BLaER1 (cell line): ENCODE measurements at regions not wholly inside any gene's neighbourhood (a gene's known extent, or its start where the extent isn't known, plus 50 kb on each side); places are given as distances from the start of the nearest gene placed in this dataset.

ENCODE experiments used
- H3K27ac ChIP-seq: shearing (Covaris generic); formaldehyde crosslinking; 2 replicates; pipeline ENCODE4 v1.8.1; 2022
- H3K27me3 ChIP-seq: shearing (Covaris generic); formaldehyde crosslinking; 2 replicates; pipeline ENCODE4 v1.8.1; 2022
- H3K36me3 ChIP-seq: shearing (Covaris generic); formaldehyde crosslinking; 2 replicates; pipeline ENCODE4 v1.8.1; 2022
- H3K4me1 ChIP-seq: shearing (Covaris generic); formaldehyde crosslinking; 2 replicates; pipeline ENCODE4 v1.8.1; 2022
- H3K4me2 ChIP-seq: shearing (Covaris generic); formaldehyde crosslinking; 2 replicates; pipeline ENCODE4 v1.8.1; 2022
- H3K4me3 ChIP-seq: shearing (Covaris generic); formaldehyde crosslinking; 2 replicates; pipeline ENCODE4 v1.8.1; 2022
- H3K9ac ChIP-seq: shearing (Covaris generic); formaldehyde crosslinking; 2 replicates; pipeline ENCODE4 v1.8.1; 2022
- H3K9me3 ChIP-seq: shearing (Covaris generic); formaldehyde crosslinking; 2 replicates; pipeline ENCODE4 v1.8.1; 2022
- H4K20me1 ChIP-seq: shearing (Covaris generic); formaldehyde crosslinking; 2 replicates; pipeline ENCODE4 v1.8.1; 2022
- Cebpa-rat ChIP-seq: shearing (Covaris generic); IDR thresholded peaks from 2 replicates; pipeline ENCODE4 v1.8.1; 2022

GRCh38 chr1:68293609-68294366, 61.5 kb upstream of the WLS start:
- H3K4me3 ChIP-seq, result no peak overlapping the region

GRCh38 chr1:68293122-68293521, 60.8 kb upstream of the WLS start:
- Histone ChIP-seq H4K20me1 (no peaks in the 10 kb centered on the region), H3K4me3 (no peak overlapping the region), H3K4me1 (peaks cover 7% of the 10 kb centered on the region; the same call in 1 of the 2 replicates), H3K27me3 (no peaks in the 10 kb centered on the region), H3K9me3 (no peaks in the 10 kb centered on the region), H3K27ac (no peak overlapping the region), H3K9ac (no peak overlapping the region), H3K4me2 (peak overlapping the region; percentile 37; the same call in 1 of the 2 replicates), H3K36me3 (no peaks in the 10 kb centered on the region)
- TF ChIP-seq Cebpa-rat, result no peak

More at GRCh38 chr1:68293609-68294366, 61.5 kb upstream of the WLS start:
- no peaks in the 10 kb centered on the region for H3K27me3 ChIP-seq
- no peak overlapping the region for H3K9ac ChIP-seq
- H3K4me2 ChIP-seq, result peak overlapping the region; percentile 37
- no peak for TF ChIP-seq Cebpa-rat
- H3K4me1 ChIP-seq, result peaks cover 7% of the 10 kb centered on the region; the same call in 1 of the 2 replicates
- H3K36me3 ChIP-seq, result no peaks in the 10 kb centered on the region
- H3K27ac ChIP-seq, result no peak overlapping the region
- no peaks in the 10 kb centered on the region for H4K20me1 ChIP-seq
- H3K9me3 ChIP-seq, result no peaks in the 10 kb centered on the region

- H3K27ac ChIP-seq, result no peak overlapping the region
- H3K36me3 ChIP-seq, result no peaks in the 10 kb centered on the region
- H3K27me3 ChIP-seq, result no peaks in the 10 kb centered on the region
- no peaks in the 10 kb centered on the region for H3K9me3 ChIP-seq
- no peak overlapping the region for H3K4me2 ChIP-seq
- H4K20me1 ChIP-seq, result no peaks in the 10 kb centered on the region
- no peak overlapping the region for H3K9ac ChIP-seq
- peaks cover 7% of the 10 kb centered on the region; the same call in 1 of the 2 replicates for H3K4me1 ChIP-seq
- no peak overlapping the region for H3K4me3 ChIP-seq
- no peak for TF ChIP-seq Cebpa-rat
These were observed 59.5 kb upstream of the WLS start for GRCh38 chr1:68291688-68292384.

- Histone ChIP-seq H3K4me2 (no peak overlapping the region), H3K4me1 (no peaks in the 10 kb centered on the region), H4K20me1 (no peaks in the 10 kb centered on the region), H3K4me3 (no peak overlapping the region), H3K27me3 (no peaks in the 10 kb centered on the region), H3K9ac (no peak overlapping the region), H3K36me3 (no peaks in the 10 kb centered on the region), H3K27ac (no peak overlapping the region), H3K9me3 (no peaks in the 10 kb centered on the region)
- no peak for TF ChIP-seq Cebpa-rat
These were observed 54.9 kb upstream of the WLS start for GRCh38 chr1:68287241-68287640.

GRCh38 chr1:68285046-68285445, 52.7 kb upstream of the WLS start:
- Histone ChIP-seq H3K36me3 (no peaks in the 10 kb centered on the region), H4K20me1 (no peaks in the 10 kb centered on the region), H3K4me3 (no peak overlapping the region), H3K9ac (no peak overlapping the region), H3K4me1 (no peaks in the 10 kb centered on the region), H3K9me3 (no peaks in the 10 kb centered on the region), H3K27me3 (no peaks in the 10 kb centered on the region), H3K4me2 (no peak overlapping the region), H3K27ac (no peak overlapping the region)
- no peak for TF ChIP-seq Cebpa-rat

- Histone ChIP-seq H3K9me3 (no peaks in the 10 kb centered on the region), H4K20me1 (no peaks in the 10 kb centered on the region), H3K4me3 (no peak overlapping the region), H3K4me2 (no peak overlapping the region), H3K27ac (no peak overlapping the region), H3K27me3 (no peaks in the 10 kb centered on the region), H3K9ac (no peak overlapping the region), H3K4me1 (no peaks in the 10 kb centered on the region), H3K36me3 (no peaks in the 10 kb centered on the region)
- TF ChIP-seq Cebpa-rat, result no peak
These were observed 49.8 kb upstream of the WLS start for GRCh38 chr1:68281946-68282615.
